GM21737 (cell line): ENCODE measurements at regions not wholly inside any gene's neighbourhood (a gene's known extent, or its start where the extent isn't known, plus 50 kb on each side); places are given as distances from the start of the nearest gene placed in this dataset.

ENCODE experiments used
- ATAC-seq: cut with Tn5 transposase; IDR thresholded peaks from one replicate; pipeline ENCODE4 v1.9.1; 2021; ENCODE audit warnings: mild to moderate bottlenecking, moderate library complexity; ENCODE audit not compliant: unreplicated experiment

GRCh38 chr2:191512874-191513273, 165.1 kb upstream of the NABP1 start:
- no peak for ATAC-seq

DNA sequence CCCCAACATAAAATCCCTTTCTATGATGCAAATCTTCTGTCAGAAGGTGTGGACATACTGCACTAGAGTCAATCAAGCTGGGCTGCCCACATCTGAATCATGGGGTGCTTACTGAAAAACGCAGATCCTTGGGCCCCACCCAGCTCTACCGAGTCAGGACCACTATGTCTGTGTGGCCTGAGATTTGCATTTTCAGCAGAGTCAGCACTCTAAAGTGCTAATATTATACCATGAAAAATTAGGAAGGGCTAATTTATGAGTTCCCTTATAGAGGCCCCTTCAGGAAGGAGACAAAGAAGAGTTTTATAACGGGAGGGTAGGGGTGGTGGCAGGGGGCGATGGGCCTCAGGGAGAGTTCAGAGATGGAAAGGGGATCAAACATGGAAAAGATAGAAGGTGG, 163.3 kb upstream of the NABP1 start:
- no peak for ATAC-seq

DNA sequence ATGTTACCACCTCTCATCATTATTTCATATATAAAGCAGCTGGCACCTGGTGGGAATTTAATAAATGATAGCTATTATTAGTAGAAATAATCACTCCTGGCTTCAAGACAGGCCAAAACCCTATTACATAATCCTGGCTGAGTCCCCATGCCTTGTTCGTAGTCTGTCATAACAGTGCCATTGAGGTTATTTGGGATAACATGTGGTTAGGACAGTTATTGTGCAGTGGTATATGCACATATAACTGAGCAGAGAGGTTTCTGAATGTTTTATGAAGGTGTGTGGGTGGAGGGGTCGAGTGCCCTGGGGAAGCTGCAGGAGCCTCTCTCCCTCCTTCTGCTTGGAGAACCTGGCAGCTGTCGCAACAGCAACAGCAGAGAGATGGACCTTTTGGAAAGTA, 162.4 kb upstream of the NABP1 start:
- no peak for ATAC-seq

- ATAC-seq = no peak
Measured at GRCh38 chr2:191516260-191516659, 161.7 kb upstream of the NABP1 start.

DNA sequence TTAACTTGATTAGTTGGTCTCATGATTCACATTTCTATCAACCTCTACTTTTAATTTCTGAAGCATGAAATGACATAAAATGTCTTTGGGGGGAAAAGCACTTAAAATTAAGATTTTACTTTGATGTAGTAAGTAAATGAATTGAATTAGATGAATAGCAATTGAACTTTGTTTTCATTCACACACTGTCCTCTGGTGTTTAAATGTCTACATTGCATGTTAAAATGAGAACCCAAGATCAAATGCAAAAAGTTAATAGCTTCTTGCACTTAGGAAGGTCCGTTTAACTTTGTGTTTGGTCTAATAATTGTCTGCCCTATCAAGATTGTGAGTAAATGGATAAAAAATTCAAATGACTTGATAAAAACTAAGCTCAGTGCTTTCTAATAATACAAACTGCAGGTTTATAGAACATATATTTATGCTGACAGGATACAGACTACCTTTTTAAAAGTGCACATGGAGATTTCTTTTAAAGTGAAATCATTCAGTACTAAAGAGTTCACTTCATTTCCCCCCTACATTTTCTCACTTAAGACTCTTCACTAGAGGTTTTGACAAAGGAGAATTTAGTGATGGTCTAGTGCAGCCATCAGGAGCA, 156.2 kb upstream of the NABP1 start:
- ATAC-seq = no peak

DNA sequence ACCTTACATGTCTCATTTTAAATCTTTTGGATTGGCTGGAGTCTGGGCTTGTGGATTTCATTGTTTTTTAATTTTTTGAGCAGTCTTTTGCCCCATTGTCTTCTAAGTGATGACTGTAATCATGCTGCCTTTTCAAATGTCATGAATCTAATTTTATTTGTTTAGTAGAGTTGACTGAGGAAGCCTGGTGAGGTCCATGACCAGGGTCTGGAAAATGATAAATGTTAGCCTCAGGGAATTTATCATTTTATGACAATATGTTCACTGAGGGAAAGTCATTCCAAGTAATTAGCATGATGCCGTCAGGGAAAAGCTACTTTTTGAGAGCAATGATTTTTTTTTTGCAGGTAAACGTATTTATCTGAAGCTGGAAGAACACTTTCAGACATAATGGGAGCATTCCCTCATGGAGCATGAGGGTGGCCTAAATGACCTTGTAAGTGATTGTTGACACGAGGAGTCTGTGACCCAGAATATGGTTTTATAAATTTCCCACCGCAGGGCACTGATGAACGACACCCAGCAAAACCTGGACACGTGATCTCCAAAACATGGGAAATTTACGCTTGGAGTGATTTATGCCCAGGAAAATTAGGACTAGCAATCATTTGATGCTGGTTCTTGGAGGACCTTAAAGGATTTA, 155.3 kb upstream of the NABP1 start:
- no peak for ATAC-seq

DNA sequence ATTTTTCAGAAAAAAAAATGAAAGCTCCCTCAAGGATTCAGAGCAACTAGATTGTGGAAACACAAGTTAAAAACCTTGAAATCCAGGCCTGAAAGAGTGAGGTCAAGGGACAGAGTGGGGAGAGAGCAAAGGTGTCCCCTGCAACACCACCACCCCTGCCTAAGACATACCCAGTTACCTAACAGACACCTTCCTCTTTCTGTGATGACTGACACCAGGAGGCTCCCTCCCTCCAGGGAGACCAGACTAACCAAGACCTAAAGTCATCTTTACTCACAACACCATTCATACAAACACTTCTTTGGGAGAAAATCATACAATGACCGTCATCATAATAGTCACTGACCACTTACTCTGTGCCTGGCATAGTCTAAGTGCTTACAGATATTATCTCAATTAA, 151.8 kb upstream of the NABP1 start:
- no peak for ATAC-seq

GRCh38 chr2:191526536-191526935, 151.4 kb upstream of the NABP1 start:
- ATAC-seq = no peak

DNA sequence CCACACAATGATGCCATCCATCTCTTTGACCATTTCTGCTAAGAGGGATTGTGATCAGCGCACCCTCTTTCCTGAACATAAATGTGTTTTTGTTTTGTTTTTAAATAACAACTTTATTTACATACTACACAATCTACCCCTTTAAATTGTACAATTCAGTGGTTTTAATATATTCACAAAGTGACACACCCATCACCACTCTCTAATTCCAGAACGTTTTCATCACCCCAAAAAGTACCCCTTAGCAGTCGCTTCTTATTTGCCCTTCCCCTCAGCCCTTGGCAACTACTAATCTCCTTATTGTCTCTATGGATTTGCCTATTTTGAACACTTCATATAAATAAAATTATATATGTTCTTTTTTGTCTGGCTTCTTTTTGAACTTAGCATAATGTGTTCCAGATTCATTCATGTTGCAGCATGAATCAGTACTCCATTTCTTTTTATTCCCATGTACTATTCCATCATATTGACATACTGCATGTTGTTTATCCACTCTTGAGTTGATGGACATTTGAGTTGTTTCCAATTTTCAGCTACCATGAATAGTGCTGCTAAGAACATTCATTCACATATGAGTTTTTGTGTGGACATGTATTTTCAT, 150.9 kb upstream of the NABP1 start:
- no peak for ATAC-seq

- no peak for ATAC-seq
Measured at GRCh38 chr2:191530618-191531017, 147.3 kb upstream of the NABP1 start.

- ATAC-seq = no peak
Measured at GRCh38 chr2:191533693-191534180, 144.2 kb upstream of the NABP1 start.

DNA sequence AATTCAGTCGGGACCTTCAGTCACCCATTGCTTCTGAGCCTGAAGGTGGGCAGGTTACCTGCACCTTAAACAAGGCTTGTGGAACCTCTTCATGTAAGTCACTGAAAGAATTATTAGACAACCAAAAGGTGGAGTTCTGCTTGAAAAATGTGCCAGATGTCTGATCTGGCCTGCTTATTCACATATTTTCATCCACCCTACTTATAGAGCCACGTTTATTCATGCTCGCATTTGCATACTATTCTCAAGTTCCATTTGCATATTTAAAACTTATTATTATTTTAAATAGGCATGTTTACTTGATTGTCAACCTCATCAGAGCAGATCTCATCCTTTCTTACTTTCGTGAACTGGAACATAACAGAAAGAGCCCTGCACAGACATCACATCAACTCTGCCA, 140.0 kb upstream of the NABP1 start:
- no peak for ATAC-seq

GRCh38 chr2:191538334-191538903, 139.5 kb upstream of the NABP1 start:
- ATAC-seq = no peak

GRCh38 chr2:191539068-191539467, 138.9 kb upstream of the NABP1 start:
- no peak for ATAC-seq

GRCh38 chr2:191540681-191541080, 137.3 kb upstream of the NABP1 start:
- ATAC-seq = no peak

DNA sequence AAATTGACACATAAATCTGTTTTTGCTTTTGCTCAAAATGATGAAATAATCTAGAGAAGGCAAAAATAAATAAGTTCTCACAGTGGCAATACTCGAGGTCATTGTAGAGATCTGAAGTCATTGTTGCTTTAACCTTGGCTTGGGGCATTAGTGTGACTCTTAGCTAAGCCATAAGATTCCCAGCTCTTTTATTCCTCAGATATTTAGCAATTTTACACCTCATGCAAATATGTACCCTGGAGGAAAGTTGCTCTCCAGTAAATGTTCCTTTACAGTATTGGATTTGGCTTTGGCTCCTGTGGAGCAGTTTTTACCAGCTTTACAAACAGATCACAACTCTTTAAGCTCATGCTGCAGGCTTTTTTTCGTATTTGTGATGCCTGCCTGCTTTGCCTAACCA, 134.2 kb upstream of the NABP1 start:
- no peak for ATAC-seq

- no peak for ATAC-seq
Measured at GRCh38 chr2:191544461-191545062, 133.4 kb upstream of the NABP1 start.

- ATAC-seq = no peak
Measured at GRCh38 chr2:191545361-191545760, 132.6 kb upstream of the NABP1 start.

- ATAC-seq = no peak
Measured at GRCh38 chr2:191552066-191552465, 125.9 kb upstream of the NABP1 start.

GRCh38 chr2:191554240-191554639, 123.7 kb upstream of the NABP1 start:
- ATAC-seq = no peak

DNA sequence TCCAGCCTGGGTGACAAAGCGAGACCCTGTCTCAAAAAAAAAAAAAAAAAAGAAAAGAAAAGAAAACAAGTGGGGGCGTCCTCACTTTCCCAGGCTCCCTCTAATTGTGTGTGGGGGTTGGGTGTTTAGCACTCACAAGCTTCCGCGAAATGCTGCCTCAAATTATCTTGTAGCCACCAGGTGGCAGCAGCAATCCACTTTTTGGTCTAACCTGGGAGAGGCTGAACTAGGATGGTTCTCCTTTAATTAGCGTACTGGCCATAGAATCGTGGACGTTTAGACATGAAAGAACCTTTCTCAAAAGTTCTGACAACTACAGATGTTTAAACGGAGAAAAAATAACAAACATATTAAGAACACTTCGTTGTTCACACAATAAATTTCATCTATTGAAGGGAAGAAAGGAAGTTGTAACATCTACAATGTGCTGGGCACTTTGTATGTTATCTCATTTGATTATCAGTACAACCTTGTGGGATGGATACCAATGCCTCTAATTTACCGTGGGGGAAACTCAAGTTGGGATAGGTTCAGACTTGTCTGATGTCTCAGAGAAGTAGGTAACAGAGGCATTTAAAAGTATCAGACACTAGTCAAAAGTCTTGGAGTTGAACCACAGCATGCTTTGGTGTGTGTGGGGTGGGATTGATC, 122.7 kb upstream of the NABP1 start:
- ATAC-seq = peak; percentile 82
